ENCODE measurements at regions not wholly inside any gene's neighbourhood (a gene's known extent, or its start where the extent isn't known, plus 50 kb on each side); places are given as distances from the start of the nearest gene placed in this dataset.
A peak's percentile ranks its signal among the peaks of the same experiment; 100 is the strongest.

DNA sequence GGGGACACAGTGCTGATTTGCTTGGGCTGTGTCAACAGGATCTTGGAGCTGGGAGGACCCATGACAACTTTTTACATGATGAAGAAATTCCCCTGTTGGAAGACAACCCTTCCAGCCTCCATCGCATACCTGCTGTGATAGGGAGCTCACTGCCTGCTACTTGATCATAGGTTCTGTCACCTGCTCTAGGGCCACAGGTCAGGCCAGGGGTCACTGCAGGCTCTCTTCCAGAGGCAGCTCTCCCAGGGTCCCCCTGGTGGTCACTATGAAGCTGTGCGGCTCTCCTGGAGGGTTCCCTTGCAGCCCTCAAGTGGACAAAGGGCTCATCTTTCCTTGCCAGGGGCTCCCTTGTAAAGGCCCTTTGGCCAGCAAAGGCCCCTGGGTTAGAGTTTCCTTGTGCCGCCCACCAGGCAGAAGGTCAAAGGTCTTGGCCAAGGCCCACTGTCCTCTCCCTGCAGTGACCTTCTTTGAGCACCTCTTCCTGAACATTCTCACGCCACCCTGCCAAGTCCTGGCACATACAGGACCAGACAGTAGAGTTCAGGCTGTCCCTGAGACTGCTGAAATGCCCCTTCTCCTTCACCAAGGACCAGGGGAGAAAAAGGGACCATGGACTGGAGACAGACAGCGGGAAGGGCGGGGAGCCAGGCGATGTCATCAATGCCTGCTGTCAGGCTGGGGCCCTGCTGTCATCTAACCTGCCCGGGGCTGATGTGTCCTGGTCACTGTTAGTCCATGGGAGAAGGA is 345.1 kb downstream of the DYSF start:
- no peaks in the 10 kb centered on the region for H3K9me3 ChIP-seq
- H3K36me3 ChIP-seq = no peaks in the 10 kb centered on the region
- WGBS = 88% methylated on average over 8 of the region's 8 CpGs
- no peak for DNase-seq (ENCODE audit: low spot score)
- H3K27ac ChIP-seq = no peak overlapping the region
- H3K4me1 ChIP-seq (replicated peaks) = peaks cover 12% of the 10 kb centered on the region
- no peak for TF ChIP-seq POLR2A (IDR thresholded peaks at IDR 0.05)
- TF ChIP-seq, protein P1, sequence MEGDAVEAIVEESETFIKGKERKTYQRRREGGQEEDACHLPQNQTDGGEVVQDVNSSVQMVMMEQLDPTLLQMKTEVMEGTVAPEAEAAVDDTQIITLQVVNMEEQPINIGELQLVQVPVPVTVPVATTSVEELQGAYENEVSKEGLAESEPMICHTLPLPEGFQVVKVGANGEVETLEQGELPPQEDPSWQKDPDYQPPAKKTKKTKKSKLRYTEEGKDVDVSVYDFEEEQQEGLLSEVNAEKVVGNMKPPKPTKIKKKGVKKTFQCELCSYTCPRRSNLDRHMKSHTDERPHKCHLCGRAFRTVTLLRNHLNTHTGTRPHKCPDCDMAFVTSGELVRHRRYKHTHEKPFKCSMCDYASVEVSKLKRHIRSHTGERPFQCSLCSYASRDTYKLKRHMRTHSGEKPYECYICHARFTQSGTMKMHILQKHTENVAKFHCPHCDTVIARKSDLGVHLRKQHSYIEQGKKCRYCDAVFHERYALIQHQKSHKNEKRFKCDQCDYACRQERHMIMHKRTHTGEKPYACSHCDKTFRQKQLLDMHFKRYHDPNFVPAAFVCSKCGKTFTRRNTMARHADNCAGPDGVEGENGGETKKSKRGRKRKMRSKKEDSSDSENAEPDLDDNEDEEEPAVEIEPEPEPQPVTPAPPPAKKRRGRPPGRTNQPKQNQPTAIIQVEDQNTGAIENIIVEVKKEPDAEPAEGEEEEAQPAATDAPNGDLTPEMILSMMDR (IDR thresholded peaks at IDR 0.05) = peak in 3 of 4 experiments; percentile 46 to 62 (median 53)
- intact Hi-C loops (cut with DNase I) = loop anchor here (5.0 kb wide), 1 partner anchor 186 kb away; no protein-coding TSS in a partner anchor
- no peaks in the 10 kb centered on the region for H3K27me3 ChIP-seq (replicated peaks; ENCODE audit: insufficient read depth)
- H3K4me3 ChIP-seq = no peak overlapping the region

DNA sequence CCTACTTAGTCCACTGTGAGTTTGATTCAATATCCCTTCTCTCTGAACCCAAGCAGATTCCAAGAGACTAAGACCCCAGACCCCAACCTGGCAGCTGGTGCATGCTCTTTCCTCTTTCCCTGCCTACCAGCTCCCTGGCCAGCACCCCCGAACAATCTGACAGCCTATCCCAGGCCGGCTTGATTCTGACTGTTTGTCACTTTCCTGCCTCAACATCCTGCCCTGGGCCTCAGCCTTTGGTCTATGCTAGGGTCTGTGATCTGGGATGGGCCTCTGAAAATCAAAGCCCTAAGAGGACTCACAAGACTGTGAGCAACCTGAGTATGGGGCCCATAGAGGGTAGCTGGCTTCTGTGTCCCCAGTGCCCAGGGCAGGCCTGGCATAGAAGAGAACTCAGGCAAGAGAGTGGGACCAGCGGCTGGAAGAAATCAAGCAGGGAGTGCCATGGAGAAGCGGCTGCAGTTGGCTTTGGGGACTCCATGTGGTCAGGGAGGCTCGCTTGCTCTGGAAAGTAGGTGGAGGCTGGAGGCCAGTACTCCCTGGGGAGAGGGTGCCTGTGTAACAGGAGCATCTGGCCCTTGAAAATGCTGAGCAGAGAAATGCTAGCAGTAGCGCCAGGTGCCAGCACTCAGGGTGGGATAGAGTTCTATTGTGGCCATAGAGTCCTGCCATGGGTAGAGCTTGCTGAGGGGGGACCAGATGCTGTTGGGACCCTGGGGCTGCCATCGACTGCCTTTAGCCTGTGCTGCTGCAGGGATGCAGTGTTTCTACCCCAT is 343.9 kb downstream of the DYSF start:
- no peak for TF ChIP-seq POLR2AphosphoS5 (IDR thresholded peaks at IDR 0.05)
- intact Hi-C loops (cut with DNase I) = loop anchor here (5.0 kb wide), 1 partner anchor 185 kb away; no protein-coding TSS in a partner anchor
- Histone ChIP-seq H3K4me3 (no peak overlapping the region), H3K9me3 (no peaks in the 10 kb centered on the region), H3K4me1 (replicated peaks) (peaks cover 18% of the 10 kb centered on the region), H3K27me3 (replicated peaks; ENCODE audit: insufficient read depth) (no peaks in the 10 kb centered on the region), H3K36me3 (no peaks in the 10 kb centered on the region), H3K27ac (no peak overlapping the region)
- WGBS = 96% methylated on average over 7 of the region's 7 CpGs
- no peak for DNase-seq (ENCODE audit: low spot score)

DNA sequence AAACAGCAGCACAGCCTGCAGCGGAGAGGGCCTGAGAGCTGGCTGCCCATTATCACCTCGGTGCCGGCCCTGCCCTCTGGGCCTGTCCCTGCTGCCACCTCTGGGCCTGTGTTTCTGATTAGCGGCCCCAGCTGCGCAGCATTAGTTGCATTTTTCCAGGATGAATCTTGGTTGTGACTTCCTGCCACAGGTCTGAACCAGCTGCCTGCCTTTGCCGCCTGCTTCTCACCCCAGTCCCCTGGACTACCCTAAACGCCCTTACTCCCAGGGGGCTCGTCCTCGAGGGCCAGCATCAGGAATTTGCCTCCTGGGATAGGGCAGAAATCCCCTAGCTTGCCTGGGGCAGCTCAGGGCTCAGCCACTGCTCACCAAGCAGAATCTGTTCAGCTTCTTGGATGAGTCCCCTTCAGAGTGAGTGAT is 342.8 kb downstream of the DYSF start:
- Histone ChIP-seq H3K27ac (no peak overlapping the region), H3K4me3 (no peak overlapping the region), H3K9me3 (no peaks in the 10 kb centered on the region), H3K4me1 (replicated peaks) (peaks cover 18% of the 10 kb centered on the region), H3K36me3 (no peaks in the 10 kb centered on the region), H3K27me3 (replicated peaks; ENCODE audit: insufficient read depth) (no peaks in the 10 kb centered on the region)
- TF ChIP-seq POLR2A (IDR thresholded peaks at IDR 0.05) (no peak), POLR2AphosphoS5 (IDR thresholded peaks at IDR 0.05) (no peak)
- TF ChIP-seq, protein P1 (IDR thresholded peaks at IDR 0.05) = no peak
- DNase-seq (ENCODE audit: low spot score) = no peak
- 86% methylated on average over 9 of the region's 9 CpGs for WGBS
- intact Hi-C loops (cut with DNase I) = loop anchor here (5.0 kb wide), 1 partner anchor 184 kb away; no protein-coding TSS in a partner anchor

DNA sequence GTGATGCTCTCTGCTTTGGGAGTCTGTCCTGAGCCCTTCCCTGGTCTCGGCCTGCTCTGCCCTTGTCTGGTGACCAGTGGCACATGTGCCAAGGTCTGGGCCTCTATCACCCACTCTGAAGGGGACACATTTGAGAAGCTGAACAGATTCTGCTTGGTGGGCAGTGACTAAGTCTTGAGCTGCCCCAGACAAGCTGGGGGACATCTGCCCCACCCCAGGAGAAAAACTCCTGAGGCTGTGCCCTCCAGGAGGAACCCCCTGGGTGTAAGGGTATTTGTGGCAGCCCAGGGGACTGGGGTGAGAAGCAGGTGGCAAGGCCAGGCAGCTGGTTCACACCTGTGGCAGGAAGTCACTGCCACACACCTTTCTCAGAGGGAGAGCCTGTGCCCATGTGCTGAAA is 342.1 kb downstream of the DYSF start:
- Histone ChIP-seq H3K4me3 (no peak overlapping the region), H3K4me1 (replicated peaks) (peaks cover 18% of the 10 kb centered on the region), H3K36me3 (no peaks in the 10 kb centered on the region), H3K9me3 (no peaks in the 10 kb centered on the region), H3K27ac (no peak overlapping the region), H3K27me3 (replicated peaks; ENCODE audit: insufficient read depth) (no peaks in the 10 kb centered on the region)
- no peak for DNase-seq (ENCODE audit: low spot score)
- WGBS = 100% methylated on average over 1 of the region's 1 CpG
- TF ChIP-seq POLR2A (IDR thresholded peaks at IDR 0.05) = no peak
- TF ChIP-seq, protein P1 (IDR thresholded peaks at IDR 0.05) = no peak
- intact Hi-C loops (cut with DNase I) = loop anchor here (5.0 kb wide), 1 partner anchor 183 kb away; no protein-coding TSS in a partner anchor

DNA sequence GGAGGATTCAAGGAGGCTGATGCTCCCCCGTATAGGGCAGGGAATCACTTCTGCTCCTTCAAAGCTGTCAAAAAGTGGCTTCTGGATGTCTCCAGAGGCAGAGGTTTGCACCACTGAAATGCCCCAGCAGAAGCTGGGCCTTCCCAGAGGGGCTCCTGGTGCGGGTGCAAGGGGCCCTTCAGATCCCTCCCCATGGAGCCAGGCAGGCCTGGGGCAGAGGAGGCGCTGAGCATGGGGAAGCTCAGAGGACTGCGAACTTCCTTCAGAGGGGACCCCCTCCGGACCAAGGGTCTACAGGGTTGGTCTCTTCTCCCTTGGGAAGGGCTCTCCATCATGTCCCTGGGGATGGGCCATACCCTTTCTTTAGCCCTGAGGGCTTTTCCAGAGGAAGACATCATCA is 341.2 kb downstream of the DYSF start:
- TF ChIP-seq POLR2A (IDR thresholded peaks at IDR 0.05) = no peak
- no peak for TF ChIP-seq POLR2AphosphoS5 (IDR thresholded peaks at IDR 0.05)
- TF ChIP-seq, protein P1 (IDR thresholded peaks at IDR 0.05) = no peak
- peaks cover 18% of the 10 kb centered on the region for H3K4me1 ChIP-seq (replicated peaks)
- 90% methylated on average over 5 of the region's 5 CpGs for WGBS
- H3K9me3 ChIP-seq = no peaks in the 10 kb centered on the region
- H3K4me3 ChIP-seq = no peak overlapping the region
- H3K27ac ChIP-seq = no peak overlapping the region
- no peak for DNase-seq (ENCODE audit: low spot score)
- H3K36me3 ChIP-seq = no peaks in the 10 kb centered on the region
- no peaks in the 10 kb centered on the region for H3K27me3 ChIP-seq (replicated peaks; ENCODE audit: insufficient read depth)
- intact Hi-C loops (cut with DNase I) = loop anchor here (5.0 kb wide), 1 partner anchor 182 kb away; no protein-coding TSS in a partner anchor

Data from prostate gland (tissue), 2 donors.